HG03196 (cell line): ENCODE measurements at regions not wholly inside any gene's neighbourhood (a gene's known extent, or its start where the extent isn't known, plus 50 kb on each side); places are given as distances from the start of the nearest gene placed in this dataset.

Experiments used
- ATAC-seq: cut with Tn5 transposase; IDR thresholded peaks from one replicate; pipeline ENCODE4 v1.9.1; 2021; ENCODE audit not compliant: unreplicated experiment

DNA sequence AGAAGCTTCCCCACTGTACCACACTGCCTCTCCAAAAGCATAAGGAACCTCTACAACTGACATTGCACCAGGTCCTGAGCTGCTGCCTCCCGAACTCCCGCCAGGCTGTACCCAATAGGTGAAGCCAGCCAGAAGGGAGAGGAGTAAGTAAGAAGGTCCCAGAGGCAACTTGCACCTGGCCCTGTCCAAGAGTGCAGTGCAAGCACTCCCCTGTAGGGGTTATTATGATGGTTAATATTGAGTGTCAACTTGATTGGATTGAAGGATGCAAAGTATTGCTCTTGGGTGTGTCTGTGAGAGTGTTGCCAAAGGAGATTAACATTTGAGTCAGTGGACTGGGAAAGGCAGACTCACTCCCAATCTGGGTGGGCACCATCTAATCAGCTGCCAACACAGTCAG is 879.3 kb upstream of the SLIT2 start:
- no peak for ATAC-seq

DNA sequence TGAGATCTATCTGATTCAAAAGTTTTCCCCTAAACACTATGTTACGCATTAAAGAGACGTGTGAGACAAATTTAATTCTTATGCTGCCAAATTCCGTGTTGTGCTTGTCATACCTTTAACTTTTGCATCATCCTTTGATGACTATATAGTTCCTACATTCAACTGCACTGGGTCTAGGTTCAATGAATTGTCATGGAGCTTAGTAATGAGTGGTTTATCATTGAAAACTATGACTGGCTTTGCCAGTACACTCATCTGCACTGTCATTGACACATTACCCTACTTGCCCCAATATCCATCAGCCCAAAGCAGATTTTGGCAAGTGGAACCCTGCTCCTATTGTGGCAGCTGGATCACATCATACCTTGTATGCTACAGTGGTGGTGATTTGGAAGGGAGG is 882.9 kb upstream of the SLIT2 start:
- ATAC-seq, result no peak

DNA sequence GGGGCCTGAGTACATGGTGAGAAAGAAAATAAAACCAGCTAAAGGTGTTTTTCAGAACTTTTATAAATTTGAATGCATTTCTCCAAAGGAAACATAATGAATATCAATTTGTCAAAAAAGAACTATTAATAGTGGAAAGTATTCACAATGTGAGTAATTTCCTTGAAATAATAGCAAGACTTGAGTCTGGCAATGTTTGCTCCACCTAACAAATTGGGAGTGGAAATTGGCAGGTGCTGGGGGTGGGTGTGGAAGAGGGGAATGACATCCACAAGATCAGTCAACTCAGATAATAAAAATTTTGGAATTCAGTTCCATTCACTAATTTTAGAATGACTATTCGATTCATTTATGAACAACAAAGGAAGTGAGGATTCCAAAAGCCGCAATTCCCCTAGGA is 884.8 kb upstream of the SLIT2 start:
- no peak for ATAC-seq

DNA sequence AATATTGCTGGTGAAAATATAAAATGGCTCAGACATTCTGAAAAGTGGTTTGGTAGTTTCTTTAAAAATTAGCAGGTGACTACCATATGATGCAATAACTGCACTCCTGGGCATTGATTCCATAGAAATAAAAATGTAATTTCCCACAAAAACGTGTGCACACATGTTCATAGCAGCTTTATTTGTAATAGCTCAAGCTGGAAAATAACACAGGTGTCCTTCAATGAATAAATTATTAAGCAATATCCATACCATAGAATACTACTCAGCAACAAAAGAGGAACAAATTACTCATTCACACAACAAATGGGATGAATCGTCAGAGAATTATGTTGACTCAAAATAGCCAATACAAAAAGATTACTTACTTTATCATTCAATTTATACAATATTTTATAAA is 893.7 kb upstream of the SLIT2 start:
- ATAC-seq, result no peak

DNA sequence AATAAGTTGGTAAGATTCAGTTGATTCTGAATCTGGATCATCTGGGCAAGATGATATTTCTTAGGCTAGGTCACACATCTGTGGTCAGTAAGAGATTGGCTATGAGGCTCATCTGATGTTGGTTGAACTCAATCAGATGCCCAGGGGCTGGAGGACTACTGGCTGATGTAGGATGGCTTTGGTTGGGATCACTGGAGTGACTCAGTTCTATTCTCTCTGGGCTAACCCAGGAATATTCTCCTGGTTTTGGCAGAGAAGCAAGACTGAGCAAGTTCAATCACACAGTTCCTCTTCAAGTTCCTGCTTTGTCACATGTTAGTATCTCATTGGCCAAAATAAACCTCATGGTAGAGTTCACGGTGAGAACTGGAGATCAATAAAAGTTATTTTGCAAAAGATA is 902.3 kb upstream of the SLIT2 start:
- ATAC-seq, result no peak

DNA sequence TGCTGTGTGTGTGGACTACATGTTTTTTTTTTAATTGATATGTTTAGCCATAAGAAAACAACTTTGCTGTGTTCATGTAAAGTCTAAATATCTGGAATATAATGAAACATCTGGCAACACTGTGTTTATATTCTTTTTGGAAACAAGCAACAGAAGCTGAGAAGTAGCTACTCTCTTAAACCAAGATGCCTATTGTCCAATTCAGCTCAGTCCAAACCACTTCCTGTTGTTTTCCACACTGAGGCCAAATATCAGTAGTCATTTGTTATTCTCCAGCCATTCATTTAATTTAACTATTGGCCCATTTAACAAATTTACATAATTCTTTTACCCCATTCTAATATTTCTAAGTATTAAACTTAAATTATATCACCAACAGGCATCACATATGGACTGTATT is 903.0 kb upstream of the SLIT2 start:
- no peak for ATAC-seq

DNA sequence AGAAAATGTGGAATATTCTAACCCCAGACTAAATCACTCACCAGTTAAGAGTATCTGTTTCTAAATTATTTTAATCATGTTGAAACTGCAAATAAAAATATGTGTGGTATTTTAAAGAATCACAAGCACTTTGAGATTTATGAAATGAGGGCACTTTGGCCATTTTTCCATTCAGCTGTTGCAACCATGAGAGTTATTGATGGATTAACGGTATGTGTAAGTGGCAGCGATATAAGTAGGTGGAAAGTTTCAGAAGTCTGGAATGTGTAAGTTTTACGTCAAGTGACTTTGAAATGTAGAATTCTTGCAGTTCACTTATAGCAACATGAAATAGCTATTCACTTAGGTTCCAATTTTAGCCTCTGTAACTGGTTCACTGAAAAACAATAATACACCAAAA is 905.1 kb upstream of the SLIT2 start:
- no peak for ATAC-seq

DNA sequence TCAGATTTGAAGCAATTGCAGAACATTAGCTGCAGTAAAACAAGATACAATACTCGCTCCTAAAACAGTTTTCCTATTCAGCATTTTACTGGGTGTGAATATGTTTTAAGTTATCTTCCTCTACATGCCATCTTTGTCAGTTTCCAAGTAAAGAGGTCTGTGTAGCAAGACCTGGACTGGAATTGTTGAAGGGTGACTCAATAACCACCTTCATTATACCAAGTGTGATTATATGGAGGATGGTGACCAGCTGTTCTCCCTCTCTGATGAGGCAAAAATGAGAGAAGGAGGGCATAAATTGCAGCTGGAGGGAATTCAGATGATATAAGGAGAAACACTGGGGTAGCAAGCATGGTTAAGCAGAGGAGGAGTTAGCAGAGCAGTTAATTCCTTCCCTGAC is 922.1 kb upstream of the SLIT2 start:
- ATAC-seq, result no peak

DNA sequence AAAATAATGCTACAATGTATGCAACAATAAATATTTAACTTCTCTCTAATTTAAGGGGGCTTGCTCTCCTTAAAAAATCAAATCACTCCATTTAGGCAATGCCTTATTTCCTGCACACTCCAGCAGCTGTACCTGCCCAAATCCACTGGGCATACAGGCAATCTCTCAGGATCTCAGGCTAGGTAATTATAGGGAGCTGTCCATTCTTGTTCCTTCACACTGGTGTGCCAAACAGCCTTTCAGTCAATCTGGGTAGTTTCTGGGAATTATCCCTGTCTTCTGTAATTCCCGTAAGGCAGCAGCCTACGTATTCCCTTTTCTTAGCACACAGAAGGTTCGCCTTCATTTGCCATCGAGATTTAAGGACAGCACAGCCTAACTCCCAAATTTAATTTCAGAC is 922.6 kb upstream of the SLIT2 start:
- no peak for ATAC-seq

DNA sequence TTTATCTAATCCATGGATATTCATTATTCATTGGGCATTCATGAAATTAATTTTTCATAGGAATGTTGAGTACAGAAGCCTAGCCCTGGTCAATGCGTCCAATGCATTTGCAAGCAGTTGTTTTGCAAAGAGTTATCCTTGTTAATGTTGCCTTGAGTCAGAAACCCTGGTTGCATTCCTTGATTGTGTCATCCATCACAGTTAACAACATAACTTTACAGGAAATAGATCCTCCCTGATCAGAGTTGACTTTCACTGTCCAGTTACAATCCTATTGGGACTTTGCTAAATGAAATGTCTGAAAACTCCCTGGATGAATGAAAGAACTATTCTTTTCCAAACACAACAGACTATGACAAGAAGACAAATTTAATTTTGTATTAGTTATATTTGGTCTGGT is 924.3 kb upstream of the SLIT2 start:
- no peak for ATAC-seq

DNA sequence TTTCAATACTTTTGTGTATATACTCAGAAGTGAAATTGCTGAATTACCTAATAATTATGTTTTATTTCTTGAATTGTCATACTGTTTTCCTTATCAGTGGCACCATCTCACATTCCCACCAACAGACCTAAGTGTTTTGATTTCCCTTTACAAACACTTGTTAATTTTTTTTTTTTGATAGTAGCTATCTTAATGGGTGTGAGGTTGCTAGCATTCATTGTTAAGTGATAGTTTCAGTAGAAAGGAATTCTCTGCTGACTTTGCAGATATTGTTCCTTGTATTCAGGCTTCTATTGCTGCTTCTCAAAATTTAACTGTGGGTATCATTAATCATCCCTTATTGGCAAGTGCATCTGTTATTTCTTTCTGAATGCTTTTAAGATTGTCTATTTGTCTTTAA is 927.5 kb upstream of the SLIT2 start:
- no peak for ATAC-seq

DNA sequence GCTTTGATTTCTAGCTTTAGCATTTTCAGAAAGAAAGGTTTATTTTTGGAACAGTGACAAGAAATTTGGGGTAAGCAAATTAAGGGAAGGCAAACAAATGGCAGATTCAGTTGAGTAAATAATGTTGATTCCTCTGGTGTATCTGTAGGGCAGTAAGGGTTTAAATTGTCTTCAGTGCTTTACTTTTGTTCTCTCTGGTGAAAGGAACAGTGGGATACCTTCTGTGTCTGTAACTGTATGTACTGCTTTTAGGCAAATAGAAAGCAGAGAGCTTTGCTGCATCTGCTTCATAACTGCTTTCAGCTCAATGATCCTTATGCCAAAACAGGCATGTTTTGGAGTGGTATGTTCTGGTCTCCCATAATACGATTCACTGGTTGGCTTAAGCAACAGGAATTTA is 932.1 kb upstream of the SLIT2 start:
- ATAC-seq, result no peak

DNA sequence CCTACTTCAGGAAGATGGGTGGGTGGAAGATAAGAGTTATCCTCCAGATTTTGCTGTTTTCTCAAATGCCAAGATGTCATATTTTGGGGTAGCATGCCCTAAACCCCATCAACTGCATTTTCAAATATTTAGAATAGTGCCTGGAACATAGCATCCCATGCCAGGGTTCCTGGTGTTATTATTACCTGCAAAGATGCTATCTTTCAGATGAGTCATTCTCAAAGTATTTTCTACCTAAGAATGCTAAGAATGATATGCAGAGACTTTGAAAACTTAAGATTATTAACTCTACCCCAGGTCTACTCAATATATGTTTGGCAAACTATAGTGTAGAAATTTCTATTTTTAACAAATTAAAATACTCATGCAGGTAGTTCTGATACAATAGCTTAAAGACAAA is 934.3 kb upstream of the SLIT2 start:
- no peak for ATAC-seq

DNA sequence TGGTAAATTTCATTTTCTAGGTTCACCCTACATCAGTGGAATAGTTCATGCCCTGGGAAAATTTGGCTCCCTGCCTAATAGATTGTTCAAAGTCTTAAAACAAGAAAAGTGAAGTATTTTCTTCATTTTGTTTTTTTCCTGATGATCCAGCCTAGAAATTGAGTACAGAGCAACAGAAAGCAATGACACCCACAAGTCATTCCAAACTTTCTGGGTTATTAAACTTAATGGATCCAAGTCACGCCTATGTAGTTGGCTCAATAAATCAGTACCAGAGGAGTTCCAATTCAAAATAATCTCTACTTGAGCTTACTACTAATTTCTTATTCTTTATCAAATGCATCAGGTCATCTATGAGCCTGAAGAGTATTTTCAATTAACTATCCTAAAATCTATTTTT is 937.6 kb upstream of the SLIT2 start:
- ATAC-seq, result no peak

DNA sequence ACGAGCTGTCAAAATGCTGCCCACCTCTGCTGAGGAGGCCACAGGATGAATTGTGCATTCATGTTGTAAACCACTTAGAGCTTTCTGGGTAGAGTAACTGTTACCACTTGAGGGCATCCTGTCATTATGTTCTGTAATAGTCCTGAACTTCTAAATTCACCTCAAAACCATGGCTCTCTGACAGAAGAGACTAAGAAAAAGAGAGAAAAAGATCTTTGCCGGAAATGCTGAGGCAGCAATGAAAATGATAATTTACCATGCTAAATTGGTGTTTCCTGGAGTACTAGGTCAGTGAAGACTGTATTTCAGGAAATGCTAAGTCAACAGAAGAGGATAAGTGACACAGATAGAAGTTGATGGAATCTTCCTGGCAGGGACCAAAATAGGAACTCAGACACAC is 942.3 kb upstream of the SLIT2 start:
- no peak for ATAC-seq

DNA sequence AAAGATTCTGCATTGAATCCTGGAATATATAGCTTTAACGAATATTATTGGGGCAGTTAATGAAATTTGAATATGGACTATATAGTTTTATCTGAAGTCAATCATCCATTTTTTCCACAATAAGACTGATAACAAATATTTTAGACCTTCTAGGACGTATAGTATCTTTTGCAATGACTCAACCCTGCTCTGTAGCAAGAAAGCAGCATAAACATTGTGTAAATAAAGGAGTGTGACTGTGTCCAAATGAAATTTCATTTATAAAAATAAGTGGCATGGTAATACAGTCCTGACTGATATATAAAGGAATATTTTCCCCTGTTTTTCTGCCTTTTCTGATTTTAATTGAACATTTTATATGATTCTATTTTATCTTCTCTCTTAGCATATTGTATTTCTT is 947.7 kb upstream of the SLIT2 start:
- no peak for ATAC-seq

DNA sequence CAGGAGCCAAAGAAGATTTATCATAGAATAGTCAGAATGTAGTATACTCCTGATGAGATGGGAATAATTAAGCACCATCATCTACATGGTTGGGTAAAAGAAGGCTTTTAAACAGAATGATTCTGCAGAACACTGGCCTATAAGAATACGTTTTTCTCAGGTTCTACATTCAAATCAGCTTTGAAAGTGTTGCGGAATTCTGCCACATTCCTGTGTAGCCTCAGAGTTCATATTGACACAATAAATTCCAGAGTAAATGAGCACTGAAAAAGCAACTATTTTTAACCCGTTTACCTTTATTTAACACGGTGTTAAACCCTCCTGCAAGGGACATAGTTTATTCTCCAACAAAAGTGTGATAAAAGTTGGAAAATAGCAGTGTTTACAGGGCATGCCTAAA is 950.2 kb upstream of the SLIT2 start:
- ATAC-seq, result no peak

DNA sequence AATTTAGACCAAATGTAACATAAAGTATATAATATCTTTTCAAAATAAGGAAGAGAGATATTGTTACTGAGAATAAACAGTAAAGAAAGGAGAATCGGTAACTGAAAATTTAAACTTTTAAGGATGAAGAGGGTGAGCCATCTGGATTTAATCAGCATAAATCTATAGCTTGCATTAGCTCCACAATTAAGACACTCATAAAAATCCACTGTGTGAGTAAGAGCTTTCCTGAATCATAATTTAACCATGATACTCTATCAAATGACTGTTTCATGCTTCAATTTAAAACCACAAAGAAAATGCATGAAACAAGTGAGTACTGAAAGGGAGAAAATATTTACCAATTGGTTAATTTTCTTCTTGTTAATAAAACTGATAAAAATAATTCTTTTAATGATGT is 951.5 kb upstream of the SLIT2 start:
- no peak for ATAC-seq

DNA sequence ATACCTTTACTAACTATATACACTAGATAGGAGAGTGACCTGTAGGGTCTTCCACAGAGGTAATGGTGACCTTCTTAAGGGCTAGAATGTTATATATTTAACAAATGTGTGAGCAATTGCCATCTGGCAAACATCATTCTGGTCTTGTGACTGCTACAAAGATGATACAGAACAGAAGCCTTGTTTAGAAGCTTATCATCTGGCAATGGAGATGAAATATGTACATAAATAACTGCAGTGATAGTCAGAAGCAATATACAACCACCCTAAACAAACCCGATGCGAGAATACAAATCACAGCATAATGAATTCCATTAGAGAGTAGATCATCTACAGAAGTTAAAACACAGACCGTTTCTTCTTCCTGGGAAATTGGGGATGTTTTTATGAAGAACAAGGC is 952.7 kb upstream of the SLIT2 start:
- no peak for ATAC-seq

DNA sequence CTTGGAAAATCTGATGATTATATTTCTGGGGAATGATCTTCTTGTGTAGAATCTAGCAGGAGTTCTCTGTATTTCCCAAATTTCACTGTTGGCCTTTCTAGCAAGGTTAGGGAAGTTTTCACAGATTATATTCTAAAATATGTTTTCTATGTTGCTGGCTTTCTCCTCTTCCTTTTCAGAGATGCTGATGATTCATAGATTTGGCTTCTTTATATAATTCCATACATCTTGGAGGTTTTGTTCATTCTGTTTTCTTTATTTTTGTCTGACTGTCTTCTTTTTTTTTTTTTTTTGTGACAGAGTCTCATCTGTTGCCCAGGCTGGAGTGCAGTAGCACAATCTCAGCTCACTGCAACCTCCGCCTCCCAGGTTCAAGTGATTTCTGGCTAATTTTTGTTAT is 957.9 kb upstream of the SLIT2 start:
- no peak for ATAC-seq

DNA sequence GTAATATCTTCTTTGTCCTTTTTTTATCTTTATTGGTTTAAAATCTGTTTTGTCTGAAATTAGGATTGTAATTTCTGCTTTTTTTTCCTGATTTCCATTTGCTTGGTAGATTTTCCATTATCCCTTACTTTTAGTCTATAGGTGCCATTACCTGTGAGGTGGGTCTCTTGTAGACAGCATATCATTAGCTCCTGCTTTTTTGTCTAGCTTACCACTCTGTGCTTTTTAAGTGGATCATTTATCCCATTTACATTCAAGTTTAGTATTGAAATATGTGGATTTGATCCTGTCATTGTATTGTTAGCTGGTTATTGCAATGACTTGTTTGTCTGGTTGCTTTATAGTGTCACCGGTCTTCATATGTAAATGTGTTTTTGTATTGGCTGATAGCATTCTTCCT is 958.6 kb upstream of the SLIT2 start:
- ATAC-seq, result no peak

DNA sequence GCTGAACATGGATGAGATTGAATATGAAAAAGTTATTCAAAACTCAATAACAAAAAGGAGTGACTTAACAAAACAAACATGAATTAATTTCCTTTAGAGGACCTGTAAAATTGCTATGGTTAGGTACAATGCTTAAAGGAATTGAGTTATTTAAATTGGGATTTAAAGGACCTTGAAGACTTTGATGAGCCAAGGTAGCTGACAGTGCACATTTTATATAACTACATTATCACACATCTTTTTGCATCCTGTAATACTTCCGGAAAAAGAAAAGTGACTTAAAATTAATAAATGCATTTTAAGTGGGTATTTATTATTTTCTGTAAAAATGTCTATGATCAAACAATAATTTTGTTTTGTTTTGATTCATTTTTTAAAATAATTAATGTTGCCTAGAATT is 964.8 kb upstream of the SLIT2 start:
- no peak for ATAC-seq

DNA sequence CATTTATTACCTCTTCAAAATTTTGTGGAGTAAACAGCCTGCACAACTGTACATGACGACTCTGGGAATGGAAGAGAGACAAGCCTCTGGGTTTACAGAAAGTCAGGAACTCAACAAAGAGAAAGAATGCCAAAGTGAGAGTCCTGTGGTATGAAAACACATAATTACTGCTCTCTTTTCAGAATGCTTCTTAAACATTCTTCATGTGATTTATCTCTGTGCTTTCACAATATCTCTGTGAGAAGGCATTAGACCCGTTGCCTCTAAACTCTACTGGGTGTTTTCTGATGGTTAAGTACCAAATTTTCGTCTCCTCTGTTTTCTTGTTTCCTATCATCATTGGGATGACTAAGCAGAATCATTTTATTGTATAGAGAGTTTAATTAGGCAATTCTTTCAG is 966.6 kb upstream of the SLIT2 start:
- no peak for ATAC-seq

DNA sequence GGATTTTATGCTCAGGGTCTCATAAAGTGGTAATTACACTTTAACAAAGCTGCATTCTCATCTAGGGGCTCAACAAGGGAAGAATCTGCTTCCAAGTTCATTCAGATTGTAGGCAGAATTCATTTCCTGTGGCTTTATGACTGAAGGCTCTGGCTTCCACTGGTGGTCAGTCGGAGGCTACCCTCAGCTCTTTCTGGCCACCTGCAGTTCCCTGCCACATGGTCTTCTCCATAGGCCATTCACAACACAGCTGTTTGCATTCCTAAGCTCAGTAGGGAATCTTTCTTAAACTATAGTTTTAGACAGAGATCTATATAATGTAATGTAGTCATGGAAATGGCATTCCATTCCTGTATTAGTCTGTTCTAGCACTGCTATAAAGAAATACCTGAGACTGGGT is 973.0 kb upstream of the SLIT2 start:
- ATAC-seq, result no peak
